Activated naive CD4-positive, alpha-beta T cell treated with anti-CD3 and anti-CD28 coated beads, Interleukin-2, amount 10 ng/mL, durations not matched to agents 7 days and 5 days (primary cell): ENCODE measurements at regions not wholly inside any gene's neighbourhood (a gene's known extent, or its start where the extent isn't known, plus 50 kb on each side); places are given as distances from the start of the nearest gene placed in this dataset.
"Not testable (repeated sequence)": the region's sequence is repeated elsewhere in the genome, so short reads cannot be mapped to it uniquely, and the experiment has no call there.

Source experiments
- CTCF ChIA-PET: fragments of 350-600 bp; sonication (Branson Sonifier 250); formaldehyde crosslinking; loops from one replicate; lab custom pipeline; 2021; ENCODE audit warnings: antibody characterized with exemption; lab: Charles Lee
- DNase-seq: peaks from one replicate; pipeline ENCODE4 v3.0.0-alpha.2; 2020
- H3K27ac Mint-ChIP-seq: one replicate; pipeline ENCODE4 v1.8.0; 2021; ENCODE audit warnings: mild to moderate bottlenecking, moderate library complexity, mixed read lengths
- H3K27me3 Mint-ChIP-seq: one replicate; pipeline ENCODE4 v1.8.0; 2021; ENCODE audit warnings: mild to moderate bottlenecking, mixed read lengths
- H3K36me3 Mint-ChIP-seq: one replicate; pipeline ENCODE4 v1.8.0; 2021; ENCODE audit warnings: mixed read lengths
- H3K4me1 Mint-ChIP-seq: one replicate; pipeline ENCODE4 v1.8.0; 2021; ENCODE audit warnings: mixed read lengths
- H3K4me3 Mint-ChIP-seq: one replicate; pipeline ENCODE4 v1.8.0; 2021; ENCODE audit warnings: mild to moderate bottlenecking, moderate library complexity, mixed read lengths
- H3K9me3 Mint-ChIP-seq: one replicate; pipeline ENCODE4 v1.8.0; 2021; ENCODE audit warnings: mixed read lengths

- H3K27ac Mint-ChIP-seq, DNase-seq, H3K36me3 Mint-ChIP-seq, H3K9me3 Mint-ChIP-seq, CTCF ChIA-PET, H3K27me3 Mint-ChIP-seq, H3K4me1 Mint-ChIP-seq, H3K4me3 Mint-ChIP-seq: not testable (repeated sequence)
These were observed 362.7 kb upstream of the ATXN7L3B start for GRCh38 chr12:74174961-74175360.

- CTCF ChIA-PET: no interaction called here
- no peaks in the 10 kb centered on the region for H3K27me3 Mint-ChIP-seq
These were observed 352.3 kb upstream of the ATXN7L3B start for GRCh38 chr12:74185360-74185759.

GRCh38 chr12:74193191-74193590, 344.4 kb upstream of the ATXN7L3B start:
- Mint-ChIP-seq H3K4me1 (no peaks in the 10 kb centered on the region), H3K27ac (no peak overlapping the region), H3K9me3 (no peaks in the 10 kb centered on the region), H3K36me3 (no peaks in the 10 kb centered on the region), H3K27me3 (no peaks in the 10 kb centered on the region), H3K4me3 (no peak overlapping the region)
- no peak for DNase-seq
- CTCF ChIA-PET: no interaction called here

More at GRCh38 chr12:74185360-74185759, 352.3 kb upstream of the ATXN7L3B start:
- H3K9me3 Mint-ChIP-seq: no peaks in the 10 kb centered on the region
- no peak overlapping the region for H3K4me3 Mint-ChIP-seq
- no peak overlapping the region for H3K27ac Mint-ChIP-seq
- H3K4me1 Mint-ChIP-seq: no peaks in the 10 kb centered on the region
- no peak for DNase-seq
- no peaks in the 10 kb centered on the region for H3K36me3 Mint-ChIP-seq

- H3K36me3 Mint-ChIP-seq: no peaks in the 10 kb centered on the region
- H3K27me3 Mint-ChIP-seq: no peaks in the 10 kb centered on the region
- CTCF ChIA-PET: no interaction called here
These were observed 333.4 kb upstream of the ATXN7L3B start for GRCh38 chr12:74204236-74204635.

GRCh38 chr12:74227846-74228545, 309.6 kb upstream of the ATXN7L3B start:
- no peak for DNase-seq

More at GRCh38 chr12:74204236-74204635, 333.4 kb upstream of the ATXN7L3B start:
- Mint-ChIP-seq H3K27ac (no peak overlapping the region), H3K4me1 (no peaks in the 10 kb centered on the region), H3K9me3 (peaks cover 6% of the 10 kb centered on the region), H3K4me3 (no peak overlapping the region)
- no peak for DNase-seq

GRCh38 chr12:74229671-74230070, 308.0 kb upstream of the ATXN7L3B start:
- H3K4me1 Mint-ChIP-seq: no peaks in the 10 kb centered on the region
- no peak overlapping the region for H3K4me3 Mint-ChIP-seq
- H3K27ac Mint-ChIP-seq: no peak overlapping the region
- no peaks in the 10 kb centered on the region for H3K9me3 Mint-ChIP-seq
- no peaks in the 10 kb centered on the region for H3K36me3 Mint-ChIP-seq
- no peak for DNase-seq
- CTCF ChIA-PET: no interaction called here
- H3K27me3 Mint-ChIP-seq: no peaks in the 10 kb centered on the region

More at GRCh38 chr12:74227846-74228545, 309.6 kb upstream of the ATXN7L3B start:
- no peaks in the 10 kb centered on the region for H3K27me3 Mint-ChIP-seq
- CTCF ChIA-PET: no interaction called here
- no peak overlapping the region for H3K4me3 Mint-ChIP-seq
- no peaks in the 10 kb centered on the region for H3K4me1 Mint-ChIP-seq
- no peaks in the 10 kb centered on the region for H3K36me3 Mint-ChIP-seq
- H3K9me3 Mint-ChIP-seq: no peaks in the 10 kb centered on the region
- H3K27ac Mint-ChIP-seq: no peak overlapping the region

GRCh38 chr12:74235342-74235741, 302.3 kb upstream of the ATXN7L3B start:
- peaks cover 5% of the 10 kb centered on the region for H3K9me3 Mint-ChIP-seq
- H3K27ac Mint-ChIP-seq: no peak overlapping the region
- no peak overlapping the region for H3K4me3 Mint-ChIP-seq
- CTCF ChIA-PET: no interaction called here
- no peaks in the 10 kb centered on the region for H3K4me1 Mint-ChIP-seq
- H3K27me3 Mint-ChIP-seq: no peaks in the 10 kb centered on the region
- no peak for DNase-seq
- H3K36me3 Mint-ChIP-seq: no peaks in the 10 kb centered on the region

GRCh38 chr12:74241341-74241740, 296.3 kb upstream of the ATXN7L3B start:
- DNase-seq: no peak
- Mint-ChIP-seq H3K4me3 (no peak overlapping the region), H3K4me1 (no peaks in the 10 kb centered on the region), H3K36me3 (no peaks in the 10 kb centered on the region), H3K27me3 (no peaks in the 10 kb centered on the region), H3K9me3 (peaks cover 7% of the 10 kb centered on the region), H3K27ac (no peak overlapping the region)
- CTCF ChIA-PET: no interaction called here

GRCh38 chr12:74242088-74242487, 295.5 kb upstream of the ATXN7L3B start:
- H3K9me3 Mint-ChIP-seq: peaks cover 7% of the 10 kb centered on the region
- H3K4me3 Mint-ChIP-seq: no peak overlapping the region
- no peaks in the 10 kb centered on the region for H3K27me3 Mint-ChIP-seq
- CTCF ChIA-PET: no interaction called here
- H3K4me1 Mint-ChIP-seq: no peaks in the 10 kb centered on the region
- DNase-seq: no peak
- H3K27ac Mint-ChIP-seq: no peak overlapping the region
- no peaks in the 10 kb centered on the region for H3K36me3 Mint-ChIP-seq

GRCh38 chr12:74245458-74245857, 292.2 kb upstream of the ATXN7L3B start:
- H3K4me3 Mint-ChIP-seq: no peak overlapping the region
- CTCF ChIA-PET: no interaction called here

GRCh38 chr12:74250891-74251290, 286.7 kb upstream of the ATXN7L3B start:
- CTCF ChIA-PET: no interaction called here
- no peaks in the 10 kb centered on the region for H3K27me3 Mint-ChIP-seq

More at GRCh38 chr12:74245458-74245857, 292.2 kb upstream of the ATXN7L3B start:
- no peaks in the 10 kb centered on the region for H3K27me3 Mint-ChIP-seq
- peaks cover 2% of the 10 kb centered on the region for H3K9me3 Mint-ChIP-seq
- no peaks in the 10 kb centered on the region for H3K4me1 Mint-ChIP-seq
- DNase-seq: no peak
- H3K36me3 Mint-ChIP-seq: no peaks in the 10 kb centered on the region
- no peak overlapping the region for H3K27ac Mint-ChIP-seq

GRCh38 chr12:74253826-74254225, 283.8 kb upstream of the ATXN7L3B start:
- H3K27ac Mint-ChIP-seq, H3K27me3 Mint-ChIP-seq, CTCF ChIA-PET, DNase-seq, H3K9me3 Mint-ChIP-seq, H3K4me1 Mint-ChIP-seq, H3K36me3 Mint-ChIP-seq, H3K4me3 Mint-ChIP-seq: not testable (repeated sequence)

More at GRCh38 chr12:74250891-74251290, 286.7 kb upstream of the ATXN7L3B start:
- peaks cover 2% of the 10 kb centered on the region for H3K9me3 Mint-ChIP-seq
- DNase-seq: no peak
- no peak overlapping the region for H3K4me3 Mint-ChIP-seq
- no peaks in the 10 kb centered on the region for H3K4me1 Mint-ChIP-seq
- no peak overlapping the region for H3K27ac Mint-ChIP-seq
- no peaks in the 10 kb centered on the region for H3K36me3 Mint-ChIP-seq

- H3K4me3 Mint-ChIP-seq: no peak overlapping the region
- H3K27ac Mint-ChIP-seq: no peak overlapping the region
- DNase-seq: no peak
- CTCF ChIA-PET: no interaction called here
- no peaks in the 10 kb centered on the region for H3K27me3 Mint-ChIP-seq
- H3K4me1 Mint-ChIP-seq: no peaks in the 10 kb centered on the region
- no peaks in the 10 kb centered on the region for H3K36me3 Mint-ChIP-seq
- H3K9me3 Mint-ChIP-seq: no peaks in the 10 kb centered on the region
These were observed 282.9 kb upstream of the ATXN7L3B start for GRCh38 chr12:74254784-74255183.

GRCh38 chr12:74259199-74259598, 278.4 kb upstream of the ATXN7L3B start:
- no peak for DNase-seq
- no peaks in the 10 kb centered on the region for H3K27me3 Mint-ChIP-seq
- H3K9me3 Mint-ChIP-seq: no peaks in the 10 kb centered on the region
- CTCF ChIA-PET: no interaction called here
- no peaks in the 10 kb centered on the region for H3K36me3 Mint-ChIP-seq
- H3K4me3 Mint-ChIP-seq: no peak overlapping the region
- H3K4me1 Mint-ChIP-seq: no peaks in the 10 kb centered on the region
- H3K27ac Mint-ChIP-seq: no peak overlapping the region

- H3K27me3 Mint-ChIP-seq: no peaks in the 10 kb centered on the region
- H3K4me1 Mint-ChIP-seq: no peaks in the 10 kb centered on the region
- H3K9me3 Mint-ChIP-seq: peaks cover 9% of the 10 kb centered on the region
- DNase-seq: no peak
- CTCF ChIA-PET: no interaction called here
- no peak overlapping the region for H3K4me3 Mint-ChIP-seq
- no peaks in the 10 kb centered on the region for H3K36me3 Mint-ChIP-seq
- no peak overlapping the region for H3K27ac Mint-ChIP-seq
These were observed 272.9 kb upstream of the ATXN7L3B start for GRCh38 chr12:74264692-74265091.
